HCT116 (cell line): ENCODE measurements at regions not wholly inside any gene's neighbourhood (a gene's known extent, or its start where the extent isn't known, plus 50 kb on each side); places are given as distances from the start of the nearest gene placed in this dataset.

ENCODE experiments used
- ATAC-seq: fragments of 200-7000 bp; cut with Tn5 transposase; 2 replicates; pipeline ENCODE4 v1.9.1; 2020; ENCODE audit warnings: mild to moderate bottlenecking, moderate library complexity
- BruUV-seq: library from RNA; stranded (reverse); fragments of 400-500 nt; replicated peaks from 2 replicates; lab custom pipeline; 2021; lab: Mats Ljungman, UMichigan
- CTCF ChIA-PET: fragments of 300-600 bp; sonication (Branson Sonifier 250); formaldehyde crosslinking; loops from one replicate; lab custom pipeline; 2021; ENCODE audit warnings: antibody characterized with exemption; lab: Charles Lee
- POLR2A ChIA-PET: fragments of 300-600, 350-600 bp; sonication (Branson Sonifier 250); formaldehyde crosslinking; loops from one replicate; lab custom pipeline; 2021; ENCODE audit warnings: antibody characterized with exemption; lab: Charles Lee
- RAD21 ChIA-PET, 2 experiments: fragments of 300-600 bp; sonication (Branson Sonifier 250); formaldehyde crosslinking; loops; one replicate each; lab custom pipeline; 2023; ENCODE audit warnings: low total read pairs in 2 of 2; ENCODE audit not compliant: uncharacterized antibody in 2 of 2, unreplicated experiment in 2 of 2, low non-redundant PET in 1 of 2; lab: Charles Lee
- DNase-seq: peaks from one replicate; pipeline ENCODE4 v3.0.0-alpha.2; 2010; ENCODE audit warnings: low read depth, low spot score
- H2AFZ ChIP-seq: fragments of 200-600 bp; shearing (Covaris generic), sonication (generic); 2 replicates; pipeline ENCODE4 v1.6.1; 2017; ENCODE audit warnings: low read depth, mixed run types, mixed read lengths, antibody characterized with exemption, low read length; ENCODE audit not compliant: poor library complexity, severe bottlenecking
- H3K27ac ChIP-seq: 2 replicates; pipeline ENCODE4 v1.5.1; 2012; ENCODE audit warnings: low read depth, low read length
- H3K27me3 ChIP-seq: fragments of 200-600 bp; sonication (generic); 2 replicates; pipeline ENCODE4 v1.6.1; 2016; ENCODE audit warnings: mixed run types, low read length, mixed read lengths; ENCODE audit not compliant: insufficient read depth
- H3K36me3 ChIP-seq, 2 experiments: fragments of 200-500 bp in 1 of 2; fragments of 200-600 bp in 1 of 2; sonication (Bioruptor generic) in 1 of 2; sonication (generic) in 1 of 2; 2 replicates each; pipeline versions ENCODE4 v1.5.1 to v1.6.1; 2014 to 2016; ENCODE audit warnings: low read length in 2 of 2, inconsistent platforms in 1 of 2, mixed read lengths in 1 of 2, mixed run types in 1 of 2; ENCODE audit not compliant: insufficient read depth in 2 of 2, control insufficient read depth in 1 of 2
- H3K4me1 ChIP-seq, 2 experiments: fragments of 200-600 bp in 1 of 2; sonication (generic) in 1 of 2; 2 replicates each; pipeline versions ENCODE4 v1.5.1 to v1.6.1; 2012 to 2017; ENCODE audit warnings: low read length in 2 of 2, inconsistent platforms in 1 of 2, mild to moderate bottlenecking in 1 of 2, mixed read lengths in 1 of 2, mixed run types in 1 of 2, moderate library complexity in 1 of 2; ENCODE audit not compliant: insufficient read depth in 2 of 2, control insufficient read depth in 1 of 2
- H3K4me2 ChIP-seq: fragments of 200-600 bp; sonication (generic); 2 replicates; pipeline ENCODE4 v1.6.1; 2017; ENCODE audit warnings: mixed run types, low read length, mixed read lengths
- H3K4me3 ChIP-seq, 2 experiments: fragments of 200-600 bp in 1 of 2; sonication (generic) in 1 of 2; replicated peaks in 1 of 2; 2 replicates each; pipeline ENCODE4 v1.5.1; 2011 to 2016; ENCODE audit warnings: low read length in 2 of 2, control low read depth in 1 of 2, low read depth in 1 of 2, mild to moderate bottlenecking in 1 of 2, mixed read lengths in 1 of 2, mixed run types in 1 of 2
- H3K79me2 ChIP-seq: fragments of 200-600 bp; sonication (generic); 2 replicates; pipeline ENCODE4 v1.6.1; 2017; ENCODE audit warnings: mild to moderate bottlenecking, mixed run types, low read length, moderate library complexity, mixed read lengths; ENCODE audit not compliant: insufficient read depth
- H3K9ac ChIP-seq: fragments of 200-600 bp; sonication (generic); 2 replicates; pipeline ENCODE4 v1.6.1; 2016; ENCODE audit warnings: low read length, mixed read lengths
- H3K9me2 ChIP-seq: fragments of 200-600 bp; sonication (generic), shearing (Covaris generic); 2 replicates; pipeline ENCODE4 v1.6.1; 2017; ENCODE audit warnings: mixed run types, mild to moderate bottlenecking, moderate library complexity; ENCODE audit not compliant: insufficient read depth
- H3K9me3 ChIP-seq, 2 experiments: fragments of 200-500 bp in 1 of 2; fragments of 200-600 bp in 1 of 2; sonication (Bioruptor generic) in 1 of 2; sonication (generic) in 1 of 2; 2 replicates each; pipeline ENCODE4 v1.6.1; 2014 to 2017; ENCODE audit warnings: low read length in 2 of 2, mixed read lengths in 2 of 2, inconsistent platforms in 1 of 2, low read depth in 1 of 2, mild to moderate bottlenecking in 1 of 2, mixed run types in 1 of 2, moderate library complexity in 1 of 2; ENCODE audit not compliant: control insufficient read depth in 1 of 2, insufficient read depth in 1 of 2
- H4K20me1 ChIP-seq: fragments of 200-600 bp; sonication (generic), shearing (Covaris generic); 2 replicates; pipeline ENCODE4 v1.6.1; 2017; ENCODE audit warnings: mixed run types, mild to moderate bottlenecking, moderate library complexity; ENCODE audit not compliant: insufficient read depth
- CBX3 ChIP-seq: IDR thresholded peaks from 2 replicates; pipeline ENCODE4 v1.6.1; 2012; ENCODE audit warnings: low read depth
- EGR1 ChIP-seq: IDR thresholded peaks from 2 replicates; pipeline ENCODE4 v1.6.1; 2012; ENCODE audit warnings: low read depth
- ELF1 ChIP-seq: IDR thresholded peaks from 2 replicates; pipeline ENCODE4 v1.6.1; 2012; ENCODE audit warnings: low read depth, borderline replicate concordance
- EZH2 ChIP-seq: fragments of 200-600 bp; sonication (generic); IDR thresholded peaks from 2 replicates; pipeline ENCODE4 v1.6.1; 2017; ENCODE audit warnings: antibody characterized with exemption, mixed run types
- FOSL1 ChIP-seq: IDR thresholded peaks from 2 replicates; pipeline ENCODE4 v1.6.1; 2012; ENCODE audit warnings: low read depth
- JUND ChIP-seq: IDR thresholded peaks from 2 replicates; pipeline ENCODE4 v1.6.1; 2012
- MAX ChIP-seq: IDR thresholded peaks from 2 replicates; pipeline ENCODE4 v1.6.1; 2012
- POLR2A ChIP-seq: IDR thresholded peaks from 2 replicates; pipeline ENCODE4 v1.7.0; 2011; ENCODE audit warnings: borderline replicate concordance; ENCODE audit not compliant: insufficient read depth, insufficient read length; ENCODE audit errors: extremely low read depth
- POLR2AphosphoS5 ChIP-seq: IDR thresholded peaks from 2 replicates; pipeline ENCODE4 v1.6.1; 2011; ENCODE audit warnings: mild to moderate bottlenecking, low read depth, low read length, moderate library complexity
- RAD21 ChIP-seq: IDR thresholded peaks from 2 replicates; pipeline ENCODE4 v1.6.1; 2012; ENCODE audit warnings: low read depth, mild to moderate bottlenecking
- REST ChIP-seq: IDR thresholded peaks from 2 replicates; pipeline ENCODE4 v1.6.1; 2012; ENCODE audit warnings: low read depth
- SIN3A ChIP-seq: IDR thresholded peaks from 2 replicates; pipeline ENCODE4 v1.6.1; 2012; ENCODE audit warnings: low read depth
- SP1 ChIP-seq: IDR thresholded peaks from 2 replicates; pipeline ENCODE4 v1.6.1; 2012; ENCODE audit warnings: low read depth
- SRF ChIP-seq: IDR thresholded peaks from 2 replicates; pipeline ENCODE4 v1.6.1; 2012; ENCODE audit warnings: low read depth
- YY1 ChIP-seq: IDR thresholded peaks from 2 replicates; pipeline ENCODE4 v1.6.1; 2011; ENCODE audit warnings: low read length, low read depth, moderate library complexity, mild to moderate bottlenecking; ENCODE audit not compliant: insufficient replicate concordance; ENCODE audit errors: extremely low read depth
- intact Hi-C: fragments of 100-400 bp; cut with micrococcal nuclease; formaldehyde crosslinking; loops from 2 replicates; pipeline ENCODE4 v1.10.0; 2022

- no peaks in the 10 kb centered on the region for H3K79me2 ChIP-seq
- no peaks in the 10 kb centered on the region for H3K27me3 ChIP-seq
- BruUV-seq: no TSS peak
- H3K4me3 ChIP-seq: no peak overlapping the region
- no peaks in the 10 kb centered on the region for H3K36me3 ChIP-seq
- H4K20me1 ChIP-seq: no peaks in the 10 kb centered on the region
- POLR2A ChIA-PET: interaction anchor here (0.5 kb wide), 1 partner anchor 230 kb away, joined by 4 read pairs; no protein-coding TSS in a partner anchor
- no peak for DNase-seq
- CTCF ChIA-PET: no interaction called here
- no peaks in the 10 kb centered on the region for H3K9me2 ChIP-seq
- no peak for TF ChIP-seq YY1
- H3K4me1 ChIP-seq: peaks cover 0 to 7% of the 10 kb centered on the region in 2 experiments; a peak in 2 of 4 replicates
- intact Hi-C loops: no loop called here
- H3K9me3 ChIP-seq: no peaks in the 10 kb centered on the region
- no peak overlapping the region for H3K4me2 ChIP-seq
- no peak for ATAC-seq
- no peak overlapping the region for H3K9ac ChIP-seq
- RAD21 ChIA-PET: no interaction called here
- no peak overlapping the region for H3K27ac ChIP-seq
- H2AFZ ChIP-seq: no peak overlapping the region
These were observed 50.6 kb upstream of the SLC45A1 start for GRCh38 chr1:8267307-8267706.

GRCh38 chr1:8266436-8267165, 51.3 kb upstream of the SLC45A1 start:
- Histone ChIP-seq H3K9me3 (no peaks in the 10 kb centered on the region), H3K27ac (no peak overlapping the region), H4K20me1 (no peaks in the 10 kb centered on the region), H2AFZ (no peak overlapping the region), H3K79me2 (no peaks in the 10 kb centered on the region), H3K27me3 (no peaks in the 10 kb centered on the region), H3K4me3 (no peak overlapping the region), H3K4me1 (peaks cover 0 to 7% of the 10 kb centered on the region in 2 experiments; a peak in 2 of 4 replicates), H3K36me3 (no peaks in the 10 kb centered on the region), H3K4me2 (no peak overlapping the region), H3K9ac (no peak overlapping the region), H3K9me2 (no peaks in the 10 kb centered on the region)
- DNase-seq: no peak
- RAD21 ChIA-PET: no interaction called here
- no peak for TF ChIP-seq RAD21
- TF ChIP-seq POLR2AphosphoS5: no peak
- TF ChIP-seq EZH2: no peak
- no peak for TF ChIP-seq CBX3
- no peak for TF ChIP-seq SRF
- TF ChIP-seq ELF1: no peak
- no peak for TF ChIP-seq REST
- no peak for TF ChIP-seq POLR2A
- TF ChIP-seq SIN3A: no peak
- no peak for TF ChIP-seq JUND
- TF ChIP-seq MAX: no peak
- TF ChIP-seq YY1: no peak
- no peak for TF ChIP-seq SP1
- no peak for TF ChIP-seq EGR1
- no peak for TF ChIP-seq FOSL1
- no TSS peak for BruUV-seq
- CTCF ChIA-PET: no interaction called here
- no peak for ATAC-seq
- intact Hi-C loops: no loop called here
- POLR2A ChIA-PET: interaction anchor here (1.1 kb wide), 1 partner anchor 255 kb away, joined by 5 read pairs; no protein-coding TSS in a partner anchor
